ENCODE measurements at regions not wholly inside any gene's neighbourhood (a gene's known extent, or its start where the extent isn't known, plus 50 kb on each side); places are given as distances from the start of the nearest gene placed in this dataset.
"Not testable (repeated sequence)": the region's sequence is repeated elsewhere in the genome, so short reads cannot be mapped to it uniquely, and the experiment has no call there.

GRCh38 chr5:82873452-82873851 is 203.7 kb downstream of the TMEM167A start:
- TF ChIP-seq JUND (IDR thresholded peaks at IDR 0.05) (no peak), SP1 (IDR thresholded peaks at IDR 0.05) (no peak), EGR1 (IDR thresholded peaks at IDR 0.05; ENCODE audit: low read depth in 2 of 2) (no peak), HNF4A (conservative IDR thresholded peaks at IDR 0.05) (no peak), YY1 (IDR thresholded peaks at IDR 0.05) (no peak), ZBTB33 (IDR thresholded peaks at IDR 0.05) (no peak), MAX (IDR thresholded peaks at IDR 0.05) (no peak), FOXA1 (IDR thresholded peaks at IDR 0.05) (no peak), FOXA2 (IDR thresholded peaks at IDR 0.05) (no peak), GABPA (IDR thresholded peaks at IDR 0.05 in 1 of 2, conservative IDR thresholded peaks at IDR 0.05 in 1 of 2) (no peak), NR2F2 (IDR thresholded peaks at IDR 0.05) (no peak), HNF4G (IDR thresholded peaks at IDR 0.05) (no peak), TAF1 (conservative IDR thresholded peaks at IDR 0.05) (no peak), RAD21 (IDR thresholded peaks at IDR 0.05) (no peak), RXRA (IDR thresholded peaks at IDR 0.05) (no peak)
- TF ChIP-seq, protein P1, sequence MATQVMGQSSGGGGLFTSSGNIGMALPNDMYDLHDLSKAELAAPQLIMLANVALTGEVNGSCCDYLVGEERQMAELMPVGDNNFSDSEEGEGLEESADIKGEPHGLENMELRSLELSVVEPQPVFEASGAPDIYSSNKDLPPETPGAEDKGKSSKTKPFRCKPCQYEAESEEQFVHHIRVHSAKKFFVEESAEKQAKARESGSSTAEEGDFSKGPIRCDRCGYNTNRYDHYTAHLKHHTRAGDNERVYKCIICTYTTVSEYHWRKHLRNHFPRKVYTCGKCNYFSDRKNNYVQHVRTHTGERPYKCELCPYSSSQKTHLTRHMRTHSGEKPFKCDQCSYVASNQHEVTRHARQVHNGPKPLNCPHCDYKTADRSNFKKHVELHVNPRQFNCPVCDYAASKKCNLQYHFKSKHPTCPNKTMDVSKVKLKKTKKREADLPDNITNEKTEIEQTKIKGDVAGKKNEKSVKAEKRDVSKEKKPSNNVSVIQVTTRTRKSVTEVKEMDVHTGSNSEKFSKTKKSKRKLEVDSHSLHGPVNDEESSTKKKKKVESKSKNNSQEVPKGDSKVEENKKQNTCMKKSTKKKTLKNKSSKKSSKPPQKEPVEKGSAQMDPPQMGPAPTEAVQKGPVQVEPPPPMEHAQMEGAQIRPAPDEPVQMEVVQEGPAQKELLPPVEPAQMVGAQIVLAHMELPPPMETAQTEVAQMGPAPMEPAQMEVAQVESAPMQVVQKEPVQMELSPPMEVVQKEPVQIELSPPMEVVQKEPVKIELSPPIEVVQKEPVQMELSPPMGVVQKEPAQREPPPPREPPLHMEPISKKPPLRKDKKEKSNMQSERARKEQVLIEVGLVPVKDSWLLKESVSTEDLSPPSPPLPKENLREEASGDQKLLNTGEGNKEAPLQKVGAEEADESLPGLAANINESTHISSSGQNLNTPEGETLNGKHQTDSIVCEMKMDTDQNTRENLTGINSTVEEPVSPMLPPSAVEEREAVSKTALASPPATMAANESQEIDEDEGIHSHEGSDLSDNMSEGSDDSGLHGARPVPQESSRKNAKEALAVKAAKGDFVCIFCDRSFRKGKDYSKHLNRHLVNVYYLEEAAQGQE (IDR thresholded peaks at IDR 0.05) = no peak
- TF ChIP-seq, protein P2, sequence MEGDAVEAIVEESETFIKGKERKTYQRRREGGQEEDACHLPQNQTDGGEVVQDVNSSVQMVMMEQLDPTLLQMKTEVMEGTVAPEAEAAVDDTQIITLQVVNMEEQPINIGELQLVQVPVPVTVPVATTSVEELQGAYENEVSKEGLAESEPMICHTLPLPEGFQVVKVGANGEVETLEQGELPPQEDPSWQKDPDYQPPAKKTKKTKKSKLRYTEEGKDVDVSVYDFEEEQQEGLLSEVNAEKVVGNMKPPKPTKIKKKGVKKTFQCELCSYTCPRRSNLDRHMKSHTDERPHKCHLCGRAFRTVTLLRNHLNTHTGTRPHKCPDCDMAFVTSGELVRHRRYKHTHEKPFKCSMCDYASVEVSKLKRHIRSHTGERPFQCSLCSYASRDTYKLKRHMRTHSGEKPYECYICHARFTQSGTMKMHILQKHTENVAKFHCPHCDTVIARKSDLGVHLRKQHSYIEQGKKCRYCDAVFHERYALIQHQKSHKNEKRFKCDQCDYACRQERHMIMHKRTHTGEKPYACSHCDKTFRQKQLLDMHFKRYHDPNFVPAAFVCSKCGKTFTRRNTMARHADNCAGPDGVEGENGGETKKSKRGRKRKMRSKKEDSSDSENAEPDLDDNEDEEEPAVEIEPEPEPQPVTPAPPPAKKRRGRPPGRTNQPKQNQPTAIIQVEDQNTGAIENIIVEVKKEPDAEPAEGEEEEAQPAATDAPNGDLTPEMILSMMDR (IDR thresholded peaks at IDR 0.05; ENCODE audit: low read depth, low read length, missing input control) = no peak
- TF ChIP-seq, protein P3, sequence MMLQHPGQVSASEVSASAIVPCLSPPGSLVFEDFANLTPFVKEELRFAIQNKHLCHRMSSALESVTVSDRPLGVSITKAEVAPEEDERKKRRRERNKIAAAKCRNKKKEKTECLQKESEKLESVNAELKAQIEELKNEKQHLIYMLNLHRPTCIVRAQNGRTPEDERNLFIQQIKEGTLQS (IDR thresholded peaks at IDR 0.05) = no peak
- no peaks in the 10 kb centered on the region for H3K4me1 ChIP-seq (ENCODE audit: control insufficient read depth in 4 of 4, insufficient read depth in 4 of 4, low read length in 3 of 4)
- 61% methylated on average over 2 of the region's 2 CpGs for WGBS

DNA sequence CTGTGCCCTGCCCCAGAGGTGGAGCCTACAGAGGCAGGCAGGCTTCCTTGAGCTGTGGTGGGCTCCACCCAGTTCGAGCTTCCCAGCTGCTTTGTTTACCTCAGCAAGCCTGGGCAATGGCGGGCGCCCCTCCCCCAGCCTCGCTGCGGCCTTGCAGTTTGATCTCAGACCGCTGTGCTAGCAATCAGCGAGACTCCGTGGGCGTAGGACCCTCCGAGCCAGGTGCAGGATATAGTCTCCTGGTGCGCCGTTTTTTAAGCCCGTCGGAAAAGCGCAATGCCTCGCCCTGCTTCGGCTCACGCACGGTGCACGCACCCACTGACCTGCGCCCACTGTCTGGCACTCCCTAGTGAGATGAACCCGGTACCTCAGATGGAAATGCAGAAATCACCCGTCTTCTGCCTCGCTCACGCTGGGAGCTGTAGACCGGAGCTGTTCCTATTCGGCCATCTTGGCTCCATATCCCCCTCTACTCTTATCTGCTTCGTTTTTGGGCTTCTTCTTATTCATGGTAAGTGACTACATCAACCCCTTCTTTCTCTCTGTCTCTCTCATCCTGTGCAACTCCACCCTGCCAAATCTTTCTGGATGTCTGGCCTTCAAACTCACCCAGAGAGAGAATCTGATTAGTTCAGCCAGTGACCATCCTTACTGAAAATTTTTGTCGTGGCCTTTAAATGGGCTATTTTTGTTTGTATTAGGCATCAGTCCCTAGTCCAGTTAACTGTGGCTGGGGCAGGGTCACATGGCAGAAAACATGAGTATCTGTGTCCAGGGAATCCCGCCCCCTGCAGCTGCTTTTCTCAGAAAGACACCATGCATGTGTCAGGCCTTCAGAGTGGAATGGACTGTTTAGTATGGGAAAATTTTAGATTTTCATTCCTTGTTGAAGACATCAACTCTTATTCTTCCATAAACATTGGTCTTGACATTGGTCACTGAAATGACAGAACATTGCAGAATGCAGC is 204.6 kb downstream of the TMEM167A start:
- DNase-seq (ENCODE audit: low spot score); H3K27me3 ChIP-seq (ENCODE audit: control insufficient read depth in 4 of 4, insufficient read depth in 4 of 4, low read length in 3 of 4); H3K4me1 ChIP-seq (ENCODE audit: control insufficient read depth in 4 of 4, insufficient read depth in 4 of 4, low read length in 3 of 4); H3K27ac ChIP-seq (ENCODE audit: low read depth in 1 of 2, low read length in 2 of 2); H3K9me3 ChIP-seq (ENCODE audit: control insufficient read depth in 4 of 4, low read length in 3 of 4); H3K4me3 ChIP-seq (ENCODE audit: low read depth in 1 of 3, low read length in 3 of 3); H3K9ac ChIP-seq (ENCODE audit: low read depth in 1 of 2, low read length in 2 of 2); H3K36me3 ChIP-seq (ENCODE audit: control insufficient read depth in 4 of 4, insufficient read depth in 3 of 4, low read depth in 1 of 4, low read length in 3 of 4): not testable (repeated sequence)
- WGBS = 82% methylated on average over 28 of the region's 30 CpGs

More at GRCh38 chr5:82873452-82873851, 203.7 kb downstream of the TMEM167A start:
- DNase-seq (ENCODE audit: low spot score) = no peak
- Histone ChIP-seq H3K27ac (ENCODE audit: low read depth in 1 of 2, low read length in 2 of 2) (no peak overlapping the region), H3K27me3 (ENCODE audit: control insufficient read depth in 4 of 4, insufficient read depth in 4 of 4, low read length in 3 of 4) (no peaks in the 10 kb centered on the region), H3K36me3 (ENCODE audit: control insufficient read depth in 4 of 4, insufficient read depth in 3 of 4, low read depth in 1 of 4, low read length in 3 of 4) (no peaks in the 10 kb centered on the region), H3K4me3 (ENCODE audit: low read depth in 1 of 3, low read length in 3 of 3) (no peak overlapping the region), H3K9ac (ENCODE audit: low read depth in 1 of 2, low read length in 2 of 2) (no peak overlapping the region), H3K9me3 (ENCODE audit: control insufficient read depth in 4 of 4, low read length in 3 of 4) (peaks cover 0 to 2% (median 0%) of the 10 kb centered on the region in 4 donors)
